ENCODE measurements at regions not wholly inside any gene's neighbourhood (a gene's known extent, or its start where the extent isn't known, plus 50 kb on each side); places are given as distances from the start of the nearest gene placed in this dataset.

DNA sequence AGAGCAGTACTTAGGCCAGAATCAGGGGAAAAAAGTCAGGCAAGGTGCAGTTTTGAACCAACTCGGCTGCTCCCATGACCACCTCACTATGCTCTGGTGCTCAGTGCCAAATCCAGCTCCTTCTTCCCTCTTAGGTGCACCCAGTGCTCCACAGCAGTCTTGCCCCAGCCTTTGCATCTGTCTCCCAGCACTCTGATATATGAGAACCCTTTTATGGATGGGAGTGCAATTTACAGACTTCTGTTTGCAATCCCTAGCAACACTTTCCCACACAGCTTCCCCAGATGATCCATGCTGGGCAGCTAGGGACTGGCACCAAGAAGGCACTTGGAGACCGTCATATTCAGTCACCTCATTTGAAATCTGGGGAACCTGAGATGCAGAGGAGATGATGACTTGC lies 267.9 kb upstream of the CCL2 start:
- no peaks in the 10 kb centered on the region for H3K27me3 ChIP-seq
- H3K4me3 ChIP-seq, result no peak overlapping the region
- H3K36me3 ChIP-seq (replicated peaks in 1 of 2), result no peaks in the 10 kb centered on the region
- H3K9me3 ChIP-seq (replicated peaks in 1 of 3), result no peaks in the 10 kb centered on the region
- 67 to 86% (median 73%) methylated on average over 2 of the region's 2 CpGs for whole genome bisulfite sequencing, 4 donors
- no peaks in the 10 kb centered on the region for H3K4me1 ChIP-seq (replicated peaks in 1 of 2)
- no peak overlapping the region for H3K27ac ChIP-seq
- no peak for DNase-seq
- intact Hi-C loops (cut with DNase I), result no loop called here
- no peak for TF ChIP-seq POLR2A (IDR thresholded peaks at IDR 0.05)
- TF ChIP-seq, protein P1, sequence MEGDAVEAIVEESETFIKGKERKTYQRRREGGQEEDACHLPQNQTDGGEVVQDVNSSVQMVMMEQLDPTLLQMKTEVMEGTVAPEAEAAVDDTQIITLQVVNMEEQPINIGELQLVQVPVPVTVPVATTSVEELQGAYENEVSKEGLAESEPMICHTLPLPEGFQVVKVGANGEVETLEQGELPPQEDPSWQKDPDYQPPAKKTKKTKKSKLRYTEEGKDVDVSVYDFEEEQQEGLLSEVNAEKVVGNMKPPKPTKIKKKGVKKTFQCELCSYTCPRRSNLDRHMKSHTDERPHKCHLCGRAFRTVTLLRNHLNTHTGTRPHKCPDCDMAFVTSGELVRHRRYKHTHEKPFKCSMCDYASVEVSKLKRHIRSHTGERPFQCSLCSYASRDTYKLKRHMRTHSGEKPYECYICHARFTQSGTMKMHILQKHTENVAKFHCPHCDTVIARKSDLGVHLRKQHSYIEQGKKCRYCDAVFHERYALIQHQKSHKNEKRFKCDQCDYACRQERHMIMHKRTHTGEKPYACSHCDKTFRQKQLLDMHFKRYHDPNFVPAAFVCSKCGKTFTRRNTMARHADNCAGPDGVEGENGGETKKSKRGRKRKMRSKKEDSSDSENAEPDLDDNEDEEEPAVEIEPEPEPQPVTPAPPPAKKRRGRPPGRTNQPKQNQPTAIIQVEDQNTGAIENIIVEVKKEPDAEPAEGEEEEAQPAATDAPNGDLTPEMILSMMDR (IDR thresholded peaks at IDR 0.05), result no peak

DNA sequence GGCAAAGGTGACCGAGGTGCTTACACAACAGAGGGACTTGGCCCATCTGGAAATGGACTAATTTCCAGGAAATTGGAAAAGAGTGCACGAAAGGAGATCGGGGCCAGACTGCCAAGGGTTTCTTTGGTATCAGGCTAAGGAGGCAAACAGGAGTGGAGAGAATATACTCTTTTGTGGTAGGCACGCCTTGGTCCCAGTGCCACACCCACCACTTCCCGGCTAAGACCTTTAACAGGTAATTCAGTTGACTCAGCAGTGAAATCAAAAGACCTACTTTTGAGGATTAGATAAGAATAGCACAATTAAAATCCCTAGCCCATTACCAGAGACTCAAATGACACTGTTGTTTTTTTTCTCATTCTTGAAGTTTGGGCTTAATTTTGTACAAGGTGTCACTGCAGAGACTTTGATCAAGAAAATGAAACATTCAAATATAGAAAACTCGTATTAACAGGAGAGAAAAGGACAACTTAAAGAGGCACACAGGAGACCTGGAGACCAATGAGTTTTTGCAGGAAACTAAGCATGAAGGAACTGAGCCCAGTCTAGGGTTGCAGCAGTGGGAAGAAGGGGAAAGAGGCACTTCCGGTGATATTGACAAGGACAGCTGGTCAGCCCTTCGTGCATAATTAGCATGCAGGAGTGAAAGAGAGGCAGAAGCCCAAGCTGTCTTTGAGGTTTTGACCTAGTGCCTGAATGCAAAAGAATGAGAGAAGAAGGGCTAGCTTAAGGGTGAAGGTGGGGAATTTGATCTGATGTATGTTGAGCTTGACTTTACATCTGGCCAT lies 265.5 kb upstream of the CCL2 start:
- intact Hi-C loops (cut with DNase I), result no loop called here
- no peak for DNase-seq
- no peaks in the 10 kb centered on the region for H3K4me1 ChIP-seq (replicated peaks in 1 of 2)
- TF ChIP-seq, protein P1 (IDR thresholded peaks at IDR 0.05), result no peak
- TF ChIP-seq POLR2A (IDR thresholded peaks at IDR 0.05), result no peak
- H3K27me3 ChIP-seq, result no peaks in the 10 kb centered on the region
- no peaks in the 10 kb centered on the region for H3K36me3 ChIP-seq (replicated peaks in 1 of 2)
- H3K4me3 ChIP-seq, result no peak overlapping the region
- no peaks in the 10 kb centered on the region for H3K9me3 ChIP-seq (replicated peaks in 1 of 3)
- 52 to 58% (median 54%) methylated on average over 8 of the region's 8 CpGs for WGBS, 4 donors
- H3K27ac ChIP-seq, result no peak overlapping the region

DNA sequence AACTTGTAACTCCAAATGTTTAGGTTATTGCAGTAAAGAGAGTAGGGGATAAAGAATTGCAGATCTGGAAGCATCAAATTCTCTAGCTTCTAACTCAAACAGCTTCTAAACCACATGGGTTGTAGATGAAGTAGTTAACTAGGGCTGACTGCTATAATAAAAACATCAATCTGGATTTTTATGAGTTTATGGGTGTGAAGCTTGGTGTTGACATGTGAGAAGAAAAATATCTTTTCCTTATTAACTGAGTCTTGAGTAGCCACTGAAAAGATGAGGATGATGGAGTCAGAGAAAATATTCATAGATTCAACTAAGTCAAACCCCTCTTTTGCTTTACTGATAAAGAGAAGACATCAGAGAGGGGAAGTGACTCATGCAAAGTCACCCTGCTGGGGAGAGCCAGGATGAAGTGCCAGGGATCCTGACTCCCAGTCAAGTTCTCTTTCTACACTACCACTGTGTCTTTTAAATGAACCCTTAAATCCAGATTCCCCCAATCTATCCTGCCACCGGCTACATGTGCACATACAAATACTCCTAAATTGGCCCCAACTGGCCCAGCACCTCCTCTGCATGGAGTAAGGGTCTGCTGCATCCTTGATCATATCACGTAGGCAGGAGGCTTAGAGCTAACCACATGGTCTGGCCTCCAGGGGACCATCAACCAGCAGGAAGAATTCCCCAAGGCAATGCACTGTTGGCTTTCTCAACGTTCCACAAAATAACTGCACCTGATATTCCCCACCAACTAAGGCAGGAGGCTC lies 264.0 kb upstream of the CCL2 start:
- DNase-seq, result no peak
- no peak overlapping the region for H3K4me3 ChIP-seq
- H3K4me1 ChIP-seq (replicated peaks in 1 of 2), result no peaks in the 10 kb centered on the region
- WGBS, 4 donors, result 30 to 55% (median 42%) methylated on average over 2 to 3 of the region's 3 CpGs
- H3K27ac ChIP-seq, result no peak overlapping the region
- H3K27me3 ChIP-seq, result no peaks in the 10 kb centered on the region
- H3K9me3 ChIP-seq (replicated peaks in 1 of 3), result no peaks in the 10 kb centered on the region
- no peaks in the 10 kb centered on the region for H3K36me3 ChIP-seq (replicated peaks in 1 of 2)
- intact Hi-C loops (cut with DNase I), result no loop called here
- TF ChIP-seq, protein P1 (IDR thresholded peaks at IDR 0.05), result no peak
- no peak for TF ChIP-seq POLR2A (IDR thresholded peaks at IDR 0.05)

- no peak for DNase-seq
- TF ChIP-seq, protein P1 (IDR thresholded peaks at IDR 0.05), result no peak
- TF ChIP-seq POLR2A (IDR thresholded peaks at IDR 0.05), result no peak
- Histone ChIP-seq H3K4me1 (replicated peaks in 1 of 2) (no peaks in the 10 kb centered on the region), H3K4me3 (no peak overlapping the region), H3K27me3 (no peaks in the 10 kb centered on the region), H3K9me3 (replicated peaks in 1 of 3) (no peaks in the 10 kb centered on the region), H3K36me3 (replicated peaks in 1 of 2) (no peaks in the 10 kb centered on the region), H3K27ac (no peak overlapping the region)
- 64 to 75% (median 67%) methylated on average over 5 of the region's 5 CpGs for WGBS, 4 donors
- intact Hi-C loops (cut with DNase I), result no loop called here
Measured at GRCh38 chr17:33992113-33992512, 263.0 kb upstream of the CCL2 start.
